Transverse colon (tissue), 4 donors: ENCODE measurements at regions not wholly inside any gene's neighbourhood (a gene's known extent, or its start where the extent isn't known, plus 50 kb on each side); places are given as distances from the start of the nearest gene placed in this dataset.

ENCODE experiments used
- DNase-seq: peaks from one replicate; pipeline ENCODE4 v3.0.0-alpha.2; 2019
- H3K27ac ChIP-seq, 4 donors: fragments of 200-600 bp; sonication (generic); 2 replicates each; pipeline ENCODE4 v1.5.1; 2016 to 2018; ENCODE audit warnings: inconsistent platforms in 4 of 4
- H3K27me3 ChIP-seq: fragments of 200-600 bp; sonication (generic); 2 replicates; pipeline ENCODE4 v1.5.1; 2017; ENCODE audit warnings: inconsistent platforms
- H3K36me3 ChIP-seq, 4 donors: fragments of 200-600 bp; sonication (generic); 2 replicates each; pipeline ENCODE4 v1.5.1; 2017 to 2019; ENCODE audit warnings: inconsistent platforms in 4 of 4
- H3K4me1 ChIP-seq, 4 donors: fragments of 200-600 bp; sonication (generic); 2 replicates each; pipeline ENCODE4 v1.5.1; 2017 to 2020; ENCODE audit warnings: inconsistent platforms in 4 of 4
- H3K4me3 ChIP-seq, 4 donors: fragments of 200-600 bp; sonication (generic); 1 replicate in 1 of 4; 2 replicates in 3 of 4; pipeline versions ENCODE4 v1.5.1 to v1.6.1; 2017 to 2019; ENCODE audit warnings: inconsistent platforms in 4 of 4
- H3K9me3 ChIP-seq, 2 donors: fragments of 200-600 bp; sonication (generic); 2 replicates each; pipeline ENCODE4 v1.5.1; 2017 to 2019; ENCODE audit warnings: inconsistent platforms in 2 of 2
- CTCF ChIP-seq, 5 experiments: fragments of 200-600 bp in 3 of 5; fragments of 450-650 bp in 2 of 5; sonication (generic) in 3 of 5; IDR thresholded peaks; 1 replicate in 2 of 5; 2 replicates in 3 of 5; pipeline ENCODE4 v1.5.1; 2016 to 2017; ENCODE audit warnings: antibody characterized with exemption in 5 of 5, inconsistent platforms in 3 of 5, mild to moderate bottlenecking in 2 of 5, moderate library complexity in 1 of 5
- EP300 ChIP-seq: sonication (generic); formaldehyde crosslinking; IDR thresholded peaks from one replicate; pipeline ENCODE4 v1.6.1; 2017; ENCODE audit warnings: antibody characterized with exemption, low read depth
- POLR2A ChIP-seq: fragments of 450-650 bp; IDR thresholded peaks from one replicate; pipeline ENCODE4 v1.6.1; 2016; ENCODE audit warnings: antibody characterized with exemption, mild to moderate bottlenecking, moderate library complexity
- POLR2AphosphoS5 ChIP-seq, 3 donors: sonication (generic); formaldehyde crosslinking; IDR thresholded peaks; one replicate each; pipeline ENCODE4 v1.6.1; 2016; ENCODE audit warnings: antibody characterized with exemption in 3 of 3
- WGBS, 2 donors: methylation state at CpG; one replicate each; pipeline ENCODE4 v1.1.5; 2018; ENCODE audit warnings: low coverage in 1 of 2; 5-methylcytosine and 5-hydroxymethylcytosine counted together
- in situ Hi-C, 4 donors: fragments of 200-750 bp; cut with MboI; loops; one replicate each; pipeline versions ENCODE4 v1.15.0 to v1.15.1; 2017; ENCODE audit warnings: low sequenced_read_pairs in 3 of 4, low pct_ligation_motif_present in 1 of 4, low pct_unique_long_range_greater_than_20kb in 1 of 4
- intact Hi-C: fragments of 100-400 bp; cut with DNase I; formaldehyde crosslinking; loops from one replicate; pipeline ENCODE4 v1.15.1; 2023; ENCODE audit warnings: low total_unique reads

- intact Hi-C loops, result no loop called here
- TF ChIP-seq CTCF (IDR thresholded peaks at IDR 0.05) (no peak), POLR2A (no peak)
- in situ Hi-C loops, result no loop called here
- no peaks in the 10 kb centered on the region for H3K27me3 ChIP-seq
- no peaks in the 10 kb centered on the region for H3K36me3 ChIP-seq
- no peaks in the 10 kb centered on the region for H3K4me1 ChIP-seq
- H3K27ac ChIP-seq, result no peak overlapping the region
- H3K9me3 ChIP-seq, result no peaks in the 10 kb centered on the region
- WGBS, 2 donors, result 76 to 82% methylated on average over 1 of the region's 1 CpG
- no peak overlapping the region for H3K4me3 ChIP-seq
- DNase-seq, result no peak
Observed at GRCh38 chr20:12833861-12834260, 174.9 kb upstream of the SPTLC3 start.

GRCh38 chr20:12835999-12836398 lies 172.8 kb upstream of the SPTLC3 start:
- TF ChIP-seq EP300, result no peak
- no peak for TF ChIP-seq POLR2AphosphoS5 (IDR thresholded peaks at IDR 0.05)
- TF ChIP-seq POLR2A, result no peak
- TF ChIP-seq CTCF (IDR thresholded peaks at IDR 0.05), result no peak
- Histone ChIP-seq H3K36me3 (no peaks in the 10 kb centered on the region), H3K9me3 (no peaks in the 10 kb centered on the region), H3K4me3 (no peak overlapping the region), H3K27me3 (no peaks in the 10 kb centered on the region), H3K27ac (no peak overlapping the region), H3K4me1 (no peaks in the 10 kb centered on the region)
- 73 to 82% methylated on average over 1 of the region's 1 CpG for WGBS, 2 donors
- in situ Hi-C loops (no loop called here), intact Hi-C loops (no loop called here)
- DNase-seq, result no peak

GRCh38 chr20:12837646-12838045 lies 171.1 kb upstream of the SPTLC3 start:
- DNase-seq, result no peak
- no peak overlapping the region for H3K4me3 ChIP-seq
- H3K27ac ChIP-seq, result no peak overlapping the region
- TF ChIP-seq POLR2A (no peak), POLR2AphosphoS5 (IDR thresholded peaks at IDR 0.05) (no peak), EP300 (no peak), CTCF (IDR thresholded peaks at IDR 0.05) (no peak)
- 50 to 52% methylated on average over 2 of the region's 2 CpGs for WGBS, 2 donors
- H3K36me3 ChIP-seq, result no peaks in the 10 kb centered on the region
- no peaks in the 10 kb centered on the region for H3K4me1 ChIP-seq
- in situ Hi-C loops, result no loop called here
- intact Hi-C loops, result no loop called here
- no peaks in the 10 kb centered on the region for H3K27me3 ChIP-seq
- no peaks in the 10 kb centered on the region for H3K9me3 ChIP-seq

GRCh38 chr20:12838261-12838866 lies 170.4 kb upstream of the SPTLC3 start:
- in situ Hi-C loops, result no loop called here
- 65 to 79% methylated on average over 2 to 3 of the region's 3 CpGs for WGBS, 2 donors
- Histone ChIP-seq H3K36me3 (no peaks in the 10 kb centered on the region), H3K4me3 (no peak overlapping the region), H3K9me3 (no peaks in the 10 kb centered on the region), H3K27ac (no peak overlapping the region), H3K27me3 (no peaks in the 10 kb centered on the region), H3K4me1 (no peaks in the 10 kb centered on the region)
- TF ChIP-seq EP300 (no peak), POLR2A (no peak), CTCF (IDR thresholded peaks at IDR 0.05) (no peak), POLR2AphosphoS5 (IDR thresholded peaks at IDR 0.05) (no peak)
- intact Hi-C loops, result no loop called here
- no peak for DNase-seq
